HEK293T (cell line): ENCODE measurements at regions not wholly inside any gene's neighbourhood (a gene's known extent, or its start where the extent isn't known, plus 50 kb on each side); places are given as distances from the start of the nearest gene placed in this dataset.
"Not testable (repeated sequence)": the region's sequence is repeated elsewhere in the genome, so short reads cannot be mapped to it uniquely, and the experiment has no call there.

Source experiments
- CTCF ChIA-PET: fragments of 350-600 bp; formaldehyde crosslinking; extraction: SDS; loops from one replicate; lab custom pipeline; 2021; ENCODE audit warnings: antibody characterized with exemption, inconsistent platforms; lab: Yijun Ruan, JAX
- POLR2A ChIA-PET: fragments of 350-600 bp; formaldehyde crosslinking; extraction: SDS; loops from one replicate; lab custom pipeline; 2020; ENCODE audit warnings: antibody characterized with exemption, inconsistent platforms; lab: Yijun Ruan, JAX
- DNase-seq: peaks from one replicate; pipeline ENCODE4 v3.0.0; 2012; ENCODE audit warnings: mixed read lengths; ENCODE audit errors: extremely low spot score
- ARNT ChIP-seq: fragments of 450-650 bp; IDR thresholded peaks from 2 replicates; pipeline ENCODE4 v1.6.1; 2017; ENCODE audit warnings: mild to moderate bottlenecking
- BHLHE40 ChIP-seq: fragments of 450-650 bp; IDR thresholded peaks from 2 replicates; pipeline ENCODE4 v1.6.1; 2016; ENCODE audit warnings: mild to moderate bottlenecking, moderate library complexity, borderline replicate concordance
- CTBP1 ChIP-seq: fragments of 450-650 bp; IDR thresholded peaks from 2 replicates; pipeline ENCODE4 v1.6.1; 2016; ENCODE audit warnings: borderline replicate concordance
- ELF4 ChIP-seq: fragments of 450-650 bp; IDR thresholded peaks from 2 replicates; pipeline ENCODE4 v1.6.1; 2017; ENCODE audit warnings: antibody characterized with exemption
- FOXA1 ChIP-seq: fragments of 450-650 bp; IDR thresholded peaks from 2 replicates; pipeline ENCODE4 v1.6.1; 2016; ENCODE audit warnings: mild to moderate bottlenecking
- FOXK2 ChIP-seq: fragments of 450-650 bp; IDR thresholded peaks from 2 replicates; pipeline ENCODE4 v1.6.1; 2016; ENCODE audit warnings: mild to moderate bottlenecking
- FOXM1 ChIP-seq: fragments of 450-650 bp; IDR thresholded peaks from 2 replicates; pipeline ENCODE4 v1.6.1; 2017; ENCODE audit warnings: mild to moderate bottlenecking, borderline replicate concordance
- HDGF ChIP-seq: fragments of 450-650 bp; IDR thresholded peaks from 2 replicates; pipeline ENCODE4 v1.6.1; 2017; ENCODE audit warnings: antibody characterized with exemption, borderline replicate concordance
- L3MBTL2 ChIP-seq: fragments of 450-650 bp; conservative IDR thresholded peaks from 2 replicates; pipeline ENCODE4 v1.6.1; 2016; ENCODE audit warnings: mild to moderate bottlenecking
- LEF1 ChIP-seq: fragments of 450-650 bp; IDR thresholded peaks from 2 replicates; pipeline ENCODE4 v1.6.1; 2017; ENCODE audit warnings: mild to moderate bottlenecking, borderline replicate concordance
- NFRKB ChIP-seq: fragments of 450-650 bp; IDR thresholded peaks from 2 replicates; pipeline ENCODE4 v1.6.1; 2016; ENCODE audit warnings: mild to moderate bottlenecking, moderate library complexity
- PKNOX1 ChIP-seq: fragments of 450-650 bp; IDR thresholded peaks from 2 replicates; pipeline ENCODE4 v1.6.1; 2016
- SP1 ChIP-seq: fragments of 450-650 bp; IDR thresholded peaks from 2 replicates; pipeline ENCODE4 v1.6.1; 2017
- SUZ12 ChIP-seq: fragments of 450-650 bp; IDR thresholded peaks from 2 replicates; pipeline ENCODE4 v1.6.1; 2016; ENCODE audit warnings: mild to moderate bottlenecking
- TARDBP ChIP-seq: fragments of 450-650 bp; IDR thresholded peaks from 2 replicates; pipeline ENCODE4 v1.6.1; 2016
- ZNF384 ChIP-seq: fragments of 450-650 bp; IDR thresholded peaks from 2 replicates; pipeline ENCODE4 v1.6.1; 2016

GRCh38 chr10:63829573-63830149, 308.5 kb downstream of the REEP3 start:
- CTCF ChIA-PET = no interaction called here
- TF ChIP-seq ARNT (no peak), L3MBTL2 (no peak), ELF4 (no peak), TARDBP (no peak), BHLHE40 (no peak), PKNOX1 (no peak), HDGF (no peak), LEF1 (no peak), ZNF384 (no peak), SUZ12 (no peak)
- POLR2A ChIA-PET = no interaction called here
- DNase-seq = no peak

- DNase-seq = no peak
- CTCF ChIA-PET = no interaction called here
- TF ChIP-seq SP1 = no peak
- POLR2A ChIA-PET = no interaction called here
Observed at GRCh38 chr10:63832686-63833085, 311.5 kb downstream of the REEP3 start.

- POLR2A ChIA-PET = no interaction called here
- no peak for DNase-seq
- CTCF ChIA-PET = interaction anchor here (1.0 kb wide), 1 partner anchor 33 kb away, joined by 4 read pairs; no protein-coding TSS in a partner anchor
- TF ChIP-seq ARNT (no peak), FOXM1 (no peak), PKNOX1 (no peak), FOXA1 (no peak), L3MBTL2 (no peak), HDGF (no peak), BHLHE40 (no peak), ZNF384 (no peak), FOXK2 (no peak), SP1 (no peak), SUZ12 (no peak), ELF4 (no peak), CTBP1 (no peak), TARDBP (no peak), LEF1 (no peak), NFRKB (no peak)
Observed at GRCh38 chr10:63833411-63834060, 312.3 kb downstream of the REEP3 start.

- no peak for DNase-seq
- TF ChIP-seq PKNOX1 (no peak), ELF4 (no peak)
- POLR2A ChIA-PET = no interaction called here
- CTCF ChIA-PET = interaction anchor here (0.7 kb wide), 1 partner anchor 53 kb away, joined by 3 read pairs; no protein-coding TSS in a partner anchor
Observed at GRCh38 chr10:63836666-63837442, 315.7 kb downstream of the REEP3 start.

GRCh38 chr10:63841761-63842160, 320.6 kb downstream of the REEP3 start:
- no peak for DNase-seq
- TF ChIP-seq FOXK2 = no peak
- TF ChIP-seq LEF1 = no peak
- no peak for TF ChIP-seq FOXM1
- no peak for TF ChIP-seq PKNOX1
- TF ChIP-seq ARNT = no peak
- no peak for TF ChIP-seq FOXA1
- TF ChIP-seq BHLHE40 = no peak
- no peak for TF ChIP-seq ELF4
- no peak for TF ChIP-seq SP1
- TF ChIP-seq SUZ12 = no peak
- no peak for TF ChIP-seq NFRKB
- TF ChIP-seq HDGF = no peak
- no peak for TF ChIP-seq ZNF384
- no peak for TF ChIP-seq L3MBTL2
- TF ChIP-seq TARDBP = no peak
- TF ChIP-seq CTBP1 = no peak
- ChIA-PET CTCF (no interaction called here), POLR2A (no interaction called here)

- DNase-seq = no peak
- no peak for TF ChIP-seq NFRKB
- no peak for TF ChIP-seq FOXK2
- no peak for TF ChIP-seq TARDBP
- no peak for TF ChIP-seq ZNF384
- no peak for TF ChIP-seq FOXA1
- TF ChIP-seq HDGF = no peak
- TF ChIP-seq ELF4 = no peak
- TF ChIP-seq FOXM1 = no peak
- no peak for TF ChIP-seq LEF1
- TF ChIP-seq BHLHE40 = no peak
- no peak for TF ChIP-seq PKNOX1
- no peak for TF ChIP-seq CTBP1
- ChIA-PET POLR2A (no interaction called here), CTCF (no interaction called here)
Observed at GRCh38 chr10:63843107-63843506, 321.9 kb downstream of the REEP3 start.

GRCh38 chr10:63848871-63849270, 327.7 kb downstream of the REEP3 start:
- POLR2A ChIA-PET, CTCF ChIA-PET, DNase-seq: not testable (repeated sequence)
